HCT116 (cell line): ENCODE measurements at regions not wholly inside any gene's neighbourhood (a gene's known extent, or its start where the extent isn't known, plus 50 kb on each side); places are given as distances from the start of the nearest gene placed in this dataset.

ENCODE experiments used
- ATAC-seq: fragments of 200-7000 bp; cut with Tn5 transposase; 2 replicates; pipeline ENCODE4 v1.9.1; 2020; ENCODE audit warnings: mild to moderate bottlenecking, moderate library complexity
- BruUV-seq: library from RNA; stranded (reverse); fragments of 400-500 nt; replicated peaks from 2 replicates; lab custom pipeline; 2021; lab: Mats Ljungman, UMichigan
- CTCF ChIA-PET: fragments of 300-600 bp; sonication (Branson Sonifier 250); formaldehyde crosslinking; loops from one replicate; lab custom pipeline; 2021; ENCODE audit warnings: antibody characterized with exemption; lab: Charles Lee
- POLR2A ChIA-PET: fragments of 300-600, 350-600 bp; sonication (Branson Sonifier 250); formaldehyde crosslinking; loops from one replicate; lab custom pipeline; 2021; ENCODE audit warnings: antibody characterized with exemption; lab: Charles Lee
- RAD21 ChIA-PET, 2 experiments: fragments of 300-600 bp; sonication (Branson Sonifier 250); formaldehyde crosslinking; loops; one replicate each; lab custom pipeline; 2023; ENCODE audit warnings: low total read pairs in 2 of 2; ENCODE audit not compliant: uncharacterized antibody in 2 of 2, unreplicated experiment in 2 of 2, low non-redundant PET in 1 of 2; lab: Charles Lee
- DNase-seq: peaks from one replicate; pipeline ENCODE4 v3.0.0-alpha.2; 2010; ENCODE audit warnings: low read depth, low spot score
- H2AFZ ChIP-seq: fragments of 200-600 bp; shearing (Covaris generic), sonication (generic); 2 replicates; pipeline ENCODE4 v1.6.1; 2017; ENCODE audit warnings: low read depth, mixed run types, mixed read lengths, antibody characterized with exemption, low read length; ENCODE audit not compliant: poor library complexity, severe bottlenecking
- H3K27ac ChIP-seq: 2 replicates; pipeline ENCODE4 v1.5.1; 2012; ENCODE audit warnings: low read depth, low read length
- H3K27me3 ChIP-seq: fragments of 200-600 bp; sonication (generic); 2 replicates; pipeline ENCODE4 v1.6.1; 2016; ENCODE audit warnings: mixed run types, low read length, mixed read lengths; ENCODE audit not compliant: insufficient read depth
- H3K36me3 ChIP-seq, 2 experiments: fragments of 200-500 bp in 1 of 2; fragments of 200-600 bp in 1 of 2; sonication (Bioruptor generic) in 1 of 2; sonication (generic) in 1 of 2; 2 replicates each; pipeline versions ENCODE4 v1.5.1 to v1.6.1; 2014 to 2016; ENCODE audit warnings: low read length in 2 of 2, inconsistent platforms in 1 of 2, mixed read lengths in 1 of 2, mixed run types in 1 of 2; ENCODE audit not compliant: insufficient read depth in 2 of 2, control insufficient read depth in 1 of 2
- H3K4me1 ChIP-seq, 2 experiments: fragments of 200-600 bp in 1 of 2; sonication (generic) in 1 of 2; 2 replicates each; pipeline versions ENCODE4 v1.5.1 to v1.6.1; 2012 to 2017; ENCODE audit warnings: low read length in 2 of 2, inconsistent platforms in 1 of 2, mild to moderate bottlenecking in 1 of 2, mixed read lengths in 1 of 2, mixed run types in 1 of 2, moderate library complexity in 1 of 2; ENCODE audit not compliant: insufficient read depth in 2 of 2, control insufficient read depth in 1 of 2
- H3K4me2 ChIP-seq: fragments of 200-600 bp; sonication (generic); 2 replicates; pipeline ENCODE4 v1.6.1; 2017; ENCODE audit warnings: mixed run types, low read length, mixed read lengths
- H3K4me3 ChIP-seq, 2 experiments: fragments of 200-600 bp in 1 of 2; sonication (generic) in 1 of 2; replicated peaks in 1 of 2; 2 replicates each; pipeline ENCODE4 v1.5.1; 2011 to 2016; ENCODE audit warnings: low read length in 2 of 2, control low read depth in 1 of 2, low read depth in 1 of 2, mild to moderate bottlenecking in 1 of 2, mixed read lengths in 1 of 2, mixed run types in 1 of 2
- H3K79me2 ChIP-seq: fragments of 200-600 bp; sonication (generic); 2 replicates; pipeline ENCODE4 v1.6.1; 2017; ENCODE audit warnings: mild to moderate bottlenecking, mixed run types, low read length, moderate library complexity, mixed read lengths; ENCODE audit not compliant: insufficient read depth
- H3K9ac ChIP-seq: fragments of 200-600 bp; sonication (generic); 2 replicates; pipeline ENCODE4 v1.6.1; 2016; ENCODE audit warnings: low read length, mixed read lengths
- H3K9me2 ChIP-seq: fragments of 200-600 bp; sonication (generic), shearing (Covaris generic); 2 replicates; pipeline ENCODE4 v1.6.1; 2017; ENCODE audit warnings: mixed run types, mild to moderate bottlenecking, moderate library complexity; ENCODE audit not compliant: insufficient read depth
- H3K9me3 ChIP-seq, 2 experiments: fragments of 200-500 bp in 1 of 2; fragments of 200-600 bp in 1 of 2; sonication (Bioruptor generic) in 1 of 2; sonication (generic) in 1 of 2; 2 replicates each; pipeline ENCODE4 v1.6.1; 2014 to 2017; ENCODE audit warnings: low read length in 2 of 2, mixed read lengths in 2 of 2, inconsistent platforms in 1 of 2, low read depth in 1 of 2, mild to moderate bottlenecking in 1 of 2, mixed run types in 1 of 2, moderate library complexity in 1 of 2; ENCODE audit not compliant: control insufficient read depth in 1 of 2, insufficient read depth in 1 of 2
- H4K20me1 ChIP-seq: fragments of 200-600 bp; sonication (generic), shearing (Covaris generic); 2 replicates; pipeline ENCODE4 v1.6.1; 2017; ENCODE audit warnings: mixed run types, mild to moderate bottlenecking, moderate library complexity; ENCODE audit not compliant: insufficient read depth
- CBX3 ChIP-seq: IDR thresholded peaks from 2 replicates; pipeline ENCODE4 v1.6.1; 2012; ENCODE audit warnings: low read depth
- CEBPB ChIP-seq: IDR thresholded peaks from 2 replicates; pipeline ENCODE4 v1.6.1; 2012; ENCODE audit warnings: low read depth
- EGR1 ChIP-seq: IDR thresholded peaks from 2 replicates; pipeline ENCODE4 v1.6.1; 2012; ENCODE audit warnings: low read depth
- ELF1 ChIP-seq: IDR thresholded peaks from 2 replicates; pipeline ENCODE4 v1.6.1; 2012; ENCODE audit warnings: low read depth, borderline replicate concordance
- EZH2phosphoT487 ChIP-seq: fragments of 200-600 bp; IDR thresholded peaks from 2 replicates; pipeline ENCODE4 v1.6.1; 2018; ENCODE audit warnings: antibody characterized with exemption, borderline replicate concordance
- FOSL1 ChIP-seq: IDR thresholded peaks from 2 replicates; pipeline ENCODE4 v1.6.1; 2012; ENCODE audit warnings: low read depth
- JUND ChIP-seq: IDR thresholded peaks from 2 replicates; pipeline ENCODE4 v1.6.1; 2012
- POLR2AphosphoS5 ChIP-seq: IDR thresholded peaks from 2 replicates; pipeline ENCODE4 v1.6.1; 2011; ENCODE audit warnings: mild to moderate bottlenecking, low read depth, low read length, moderate library complexity
- RAD21 ChIP-seq: IDR thresholded peaks from 2 replicates; pipeline ENCODE4 v1.6.1; 2012; ENCODE audit warnings: low read depth, mild to moderate bottlenecking
- SIN3A ChIP-seq: IDR thresholded peaks from 2 replicates; pipeline ENCODE4 v1.6.1; 2012; ENCODE audit warnings: low read depth
- SP1 ChIP-seq: IDR thresholded peaks from 2 replicates; pipeline ENCODE4 v1.6.1; 2012; ENCODE audit warnings: low read depth
- SRF ChIP-seq: IDR thresholded peaks from 2 replicates; pipeline ENCODE4 v1.6.1; 2012; ENCODE audit warnings: low read depth
- TCF7L2 ChIP-seq: IDR thresholded peaks from 2 replicates; pipeline ENCODE4 v1.7.0; 2011; ENCODE audit warnings: borderline replicate concordance, inconsistent platforms; ENCODE audit not compliant: insufficient read depth, insufficient read length; ENCODE audit errors: extremely low read depth
- ZNF274 ChIP-seq: fragments of 200-500 bp; sonication (Bioruptor generic); IDR thresholded peaks from 2 replicates; pipeline ENCODE4 v1.6.1; 2014; ENCODE audit warnings: mild to moderate bottlenecking, low read depth, low read length, inconsistent platforms
- intact Hi-C: fragments of 100-400 bp; cut with micrococcal nuclease; formaldehyde crosslinking; loops from 2 replicates; pipeline ENCODE4 v1.10.0; 2022
- TF ChIP-seq, protein P1 (sequence below): IDR thresholded peaks from 2 replicates; pipeline ENCODE4 v1.6.1; 2012
- TF ChIP-seq, protein P2 (sequence below): IDR thresholded peaks from 2 replicates; pipeline ENCODE4 v1.6.1; 2012; ENCODE audit warnings: low read depth
- TF ChIP-seq, protein P3 (sequence below): IDR thresholded peaks from 2 replicates; pipeline ENCODE4 v1.6.1; 2012
- TF ChIP-seq, protein P4 (sequence below), 3 experiments: fragments of 200-600 bp in 1 of 3; sonication (generic) in 1 of 3; IDR thresholded peaks in 2 of 3; conservative IDR thresholded peaks in 1 of 3; 2 replicates each; pipeline ENCODE4 v1.5.1; 2012 to 2017; ENCODE audit warnings: low read depth in 2 of 3, low read length in 2 of 3, antibody characterized with exemption in 1 of 3, borderline replicate concordance in 1 of 3, control low read depth in 1 of 3, mild to moderate bottlenecking in 1 of 3, mixed read lengths in 1 of 3, mixed run types in 1 of 3, moderate library complexity in 1 of 3; ENCODE audit not compliant: insufficient read depth in 1 of 3
- TF ChIP-seq, protein P5 (sequence below): IDR thresholded peaks from 2 replicates; pipeline ENCODE4 v1.6.1; 2011; ENCODE audit warnings: mild to moderate bottlenecking, low read length, moderate library complexity; ENCODE audit not compliant: insufficient replicate concordance; ENCODE audit errors: extremely low read depth

DNA sequence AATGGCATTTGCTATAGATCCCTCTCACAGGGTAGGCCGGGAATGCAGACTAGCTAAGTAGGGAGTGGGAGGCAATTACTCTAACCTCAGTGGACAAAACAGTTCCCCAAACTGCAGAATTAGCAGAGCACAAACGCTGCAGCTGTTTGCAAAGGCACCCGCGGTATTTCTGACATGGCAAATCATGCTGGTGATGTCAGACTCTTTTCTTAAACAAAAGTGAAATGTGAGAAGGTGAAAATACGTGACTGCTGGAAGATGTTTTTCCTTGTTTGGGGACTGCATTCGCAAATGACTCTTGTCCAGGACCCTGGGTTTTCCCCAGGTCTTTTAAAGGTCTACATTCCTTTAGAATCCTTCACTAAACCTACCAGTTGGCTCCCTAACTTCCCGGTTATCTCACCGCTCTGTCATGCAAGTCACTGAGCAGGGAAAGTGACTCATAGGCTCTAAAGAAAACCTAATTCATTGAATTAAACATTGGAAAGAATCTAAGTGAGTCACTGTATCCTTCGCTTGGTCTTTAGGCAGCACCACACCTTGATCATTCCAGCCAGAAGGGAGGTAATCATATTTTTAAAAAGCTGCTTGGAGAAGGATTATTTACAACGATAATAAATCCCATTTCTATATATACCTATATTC is 91.5 kb upstream of the DNAH5 start:
- intact Hi-C loops: loop anchor here (5.0 to 10.0 kb wide), 4 partner anchors 109 to 231 kb away; partner anchors contain the start of gene TRIO
- ChIA-PET CTCF (interaction anchor here (1.3 kb wide), 1 partner anchor 234 kb away, joined by 5 read pairs; no protein-coding TSS in a partner anchor), RAD21 (no interaction called here), POLR2A (no interaction called here)
- no peaks in the 10 kb centered on the region for H3K79me2 ChIP-seq
- H4K20me1 ChIP-seq: no peaks in the 10 kb centered on the region
- peaks cover 59 to 90% of the 10 kb centered on the region in 2 experiments for H3K4me1 ChIP-seq
- peak; percentile 68 for ATAC-seq
- peak overlapping the region; percentile 96 for H3K27ac ChIP-seq
- no peaks in the 10 kb centered on the region for H3K36me3 ChIP-seq
- no peaks in the 10 kb centered on the region for H3K9me3 ChIP-seq
- DNase-seq: peak; percentile 92
- no peaks in the 10 kb centered on the region for H3K27me3 ChIP-seq
- H3K4me3 ChIP-seq: peak overlapping the region; percentile 24 to 44
- no TSS peak for BruUV-seq
- peak overlapping the region; percentile 70 for H3K9ac ChIP-seq
- H3K4me2 ChIP-seq: peak overlapping the region; percentile 81
- peak overlapping the region; percentile 19 for H2AFZ ChIP-seq
- no peaks in the 10 kb centered on the region for H3K9me2 ChIP-seq
- TF ChIP-seq SRF: peak; percentile 88
- TF ChIP-seq, protein P1, sequence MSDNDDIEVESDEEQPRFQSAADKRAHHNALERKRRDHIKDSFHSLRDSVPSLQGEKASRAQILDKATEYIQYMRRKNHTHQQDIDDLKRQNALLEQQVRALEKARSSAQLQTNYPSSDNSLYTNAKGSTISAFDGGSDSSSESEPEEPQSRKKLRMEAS: peak; percentile 57
- no peak for TF ChIP-seq EZH2phosphoT487
- no peak for TF ChIP-seq TCF7L2
- TF ChIP-seq, protein P2, sequence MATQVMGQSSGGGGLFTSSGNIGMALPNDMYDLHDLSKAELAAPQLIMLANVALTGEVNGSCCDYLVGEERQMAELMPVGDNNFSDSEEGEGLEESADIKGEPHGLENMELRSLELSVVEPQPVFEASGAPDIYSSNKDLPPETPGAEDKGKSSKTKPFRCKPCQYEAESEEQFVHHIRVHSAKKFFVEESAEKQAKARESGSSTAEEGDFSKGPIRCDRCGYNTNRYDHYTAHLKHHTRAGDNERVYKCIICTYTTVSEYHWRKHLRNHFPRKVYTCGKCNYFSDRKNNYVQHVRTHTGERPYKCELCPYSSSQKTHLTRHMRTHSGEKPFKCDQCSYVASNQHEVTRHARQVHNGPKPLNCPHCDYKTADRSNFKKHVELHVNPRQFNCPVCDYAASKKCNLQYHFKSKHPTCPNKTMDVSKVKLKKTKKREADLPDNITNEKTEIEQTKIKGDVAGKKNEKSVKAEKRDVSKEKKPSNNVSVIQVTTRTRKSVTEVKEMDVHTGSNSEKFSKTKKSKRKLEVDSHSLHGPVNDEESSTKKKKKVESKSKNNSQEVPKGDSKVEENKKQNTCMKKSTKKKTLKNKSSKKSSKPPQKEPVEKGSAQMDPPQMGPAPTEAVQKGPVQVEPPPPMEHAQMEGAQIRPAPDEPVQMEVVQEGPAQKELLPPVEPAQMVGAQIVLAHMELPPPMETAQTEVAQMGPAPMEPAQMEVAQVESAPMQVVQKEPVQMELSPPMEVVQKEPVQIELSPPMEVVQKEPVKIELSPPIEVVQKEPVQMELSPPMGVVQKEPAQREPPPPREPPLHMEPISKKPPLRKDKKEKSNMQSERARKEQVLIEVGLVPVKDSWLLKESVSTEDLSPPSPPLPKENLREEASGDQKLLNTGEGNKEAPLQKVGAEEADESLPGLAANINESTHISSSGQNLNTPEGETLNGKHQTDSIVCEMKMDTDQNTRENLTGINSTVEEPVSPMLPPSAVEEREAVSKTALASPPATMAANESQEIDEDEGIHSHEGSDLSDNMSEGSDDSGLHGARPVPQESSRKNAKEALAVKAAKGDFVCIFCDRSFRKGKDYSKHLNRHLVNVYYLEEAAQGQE: no peak
- TF ChIP-seq ELF1: no peak; the same call in 1 of the 2 replicates
- TF ChIP-seq EGR1: no peak; the same call in 1 of the 2 replicates
- no peak for TF ChIP-seq ZNF274
- peak; percentile 91 for TF ChIP-seq SIN3A
- TF ChIP-seq, protein P3, sequence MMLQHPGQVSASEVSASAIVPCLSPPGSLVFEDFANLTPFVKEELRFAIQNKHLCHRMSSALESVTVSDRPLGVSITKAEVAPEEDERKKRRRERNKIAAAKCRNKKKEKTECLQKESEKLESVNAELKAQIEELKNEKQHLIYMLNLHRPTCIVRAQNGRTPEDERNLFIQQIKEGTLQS: 0 out of 2 replicates have a peak, but pooled peaks have one; percentile 45
- TF ChIP-seq RAD21: peak; percentile 11; the same call in 1 of the 2 replicates
- peak; percentile 97 for TF ChIP-seq JUND
- TF ChIP-seq FOSL1: peak; percentile 97
- TF ChIP-seq, protein P4, sequence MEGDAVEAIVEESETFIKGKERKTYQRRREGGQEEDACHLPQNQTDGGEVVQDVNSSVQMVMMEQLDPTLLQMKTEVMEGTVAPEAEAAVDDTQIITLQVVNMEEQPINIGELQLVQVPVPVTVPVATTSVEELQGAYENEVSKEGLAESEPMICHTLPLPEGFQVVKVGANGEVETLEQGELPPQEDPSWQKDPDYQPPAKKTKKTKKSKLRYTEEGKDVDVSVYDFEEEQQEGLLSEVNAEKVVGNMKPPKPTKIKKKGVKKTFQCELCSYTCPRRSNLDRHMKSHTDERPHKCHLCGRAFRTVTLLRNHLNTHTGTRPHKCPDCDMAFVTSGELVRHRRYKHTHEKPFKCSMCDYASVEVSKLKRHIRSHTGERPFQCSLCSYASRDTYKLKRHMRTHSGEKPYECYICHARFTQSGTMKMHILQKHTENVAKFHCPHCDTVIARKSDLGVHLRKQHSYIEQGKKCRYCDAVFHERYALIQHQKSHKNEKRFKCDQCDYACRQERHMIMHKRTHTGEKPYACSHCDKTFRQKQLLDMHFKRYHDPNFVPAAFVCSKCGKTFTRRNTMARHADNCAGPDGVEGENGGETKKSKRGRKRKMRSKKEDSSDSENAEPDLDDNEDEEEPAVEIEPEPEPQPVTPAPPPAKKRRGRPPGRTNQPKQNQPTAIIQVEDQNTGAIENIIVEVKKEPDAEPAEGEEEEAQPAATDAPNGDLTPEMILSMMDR (IDR thresholded peaks at IDR 0.05 in 2 of 3, conservative IDR thresholded peaks at IDR 0.05 in 1 of 3; ENCODE audit: borderline replicate concordance in 1 of 3, insufficient read depth in 1 of 3, low read depth in 2 of 3, low read length in 2 of 3): no peak
- TF ChIP-seq CBX3: peak; percentile 92; the same call in 1 of the 2 replicates
- peak; percentile 94 for TF ChIP-seq SP1
- TF ChIP-seq CEBPB: peak; percentile 73; the same call in 1 of the 2 replicates
- TF ChIP-seq POLR2AphosphoS5: peak; percentile 48; the same call in 1 of the 2 replicates
- TF ChIP-seq, protein P5, sequence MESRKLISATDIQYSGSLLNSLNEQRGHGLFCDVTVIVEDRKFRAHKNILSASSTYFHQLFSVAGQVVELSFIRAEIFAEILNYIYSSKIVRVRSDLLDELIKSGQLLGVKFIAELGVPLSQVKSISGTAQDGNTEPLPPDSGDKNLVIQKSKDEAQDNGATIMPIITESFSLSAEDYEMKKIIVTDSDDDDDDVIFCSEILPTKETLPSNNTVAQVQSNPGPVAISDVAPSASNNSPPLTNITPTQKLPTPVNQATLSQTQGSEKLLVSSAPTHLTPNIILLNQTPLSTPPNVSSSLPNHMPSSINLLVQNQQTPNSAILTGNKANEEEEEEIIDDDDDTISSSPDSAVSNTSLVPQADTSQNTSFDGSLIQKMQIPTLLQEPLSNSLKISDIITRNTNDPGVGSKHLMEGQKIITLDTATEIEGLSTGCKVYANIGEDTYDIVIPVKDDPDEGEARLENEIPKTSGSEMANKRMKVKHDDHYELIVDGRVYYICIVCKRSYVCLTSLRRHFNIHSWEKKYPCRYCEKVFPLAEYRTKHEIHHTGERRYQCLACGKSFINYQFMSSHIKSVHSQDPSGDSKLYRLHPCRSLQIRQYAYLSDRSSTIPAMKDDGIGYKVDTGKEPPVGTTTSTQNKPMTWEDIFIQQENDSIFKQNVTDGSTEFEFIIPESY: no peak
